GM19025 (cell line): ENCODE measurements at regions not wholly inside any gene's neighbourhood (a gene's known extent, or its start where the extent isn't known, plus 50 kb on each side); places are given as distances from the start of the nearest gene placed in this dataset.

Source experiments
- ATAC-seq: cut with Tn5 transposase; IDR thresholded peaks from one replicate; pipeline ENCODE4 v1.9.1; 2021; ENCODE audit warnings: mild to moderate bottlenecking, low read depth, moderate library complexity; ENCODE audit not compliant: unreplicated experiment

- ATAC-seq, result no peak
Measured at GRCh38 chr4:34676400-34676799, 1567.9 kb downstream of the ARAP2 start.

- no peak for ATAC-seq
Measured at GRCh38 chr4:34678431-34678830, 1565.9 kb downstream of the ARAP2 start.

DNA sequence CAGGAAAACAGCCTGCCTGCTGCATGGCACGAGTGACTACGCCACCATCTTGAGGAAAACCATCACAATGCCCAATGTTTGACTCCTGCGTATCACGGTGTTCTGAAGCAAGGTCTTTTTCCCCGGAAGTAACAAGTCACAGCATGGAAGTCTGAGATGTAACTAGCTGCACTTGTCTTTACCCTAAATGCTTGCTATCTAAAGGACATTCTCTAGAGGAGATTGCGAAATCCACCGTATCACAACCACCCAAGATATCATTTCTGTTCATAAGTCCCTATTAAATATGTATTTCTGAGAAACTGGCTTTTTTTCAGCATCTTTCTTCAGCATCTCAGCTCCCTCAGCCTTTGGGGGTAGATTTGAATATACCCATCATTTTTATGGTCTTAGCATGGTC, 1565.1 kb downstream of the ARAP2 start:
- no peak for ATAC-seq

- no peak for ATAC-seq
Measured at GRCh38 chr4:34709564-34709963, 1534.8 kb downstream of the ARAP2 start.

DNA sequence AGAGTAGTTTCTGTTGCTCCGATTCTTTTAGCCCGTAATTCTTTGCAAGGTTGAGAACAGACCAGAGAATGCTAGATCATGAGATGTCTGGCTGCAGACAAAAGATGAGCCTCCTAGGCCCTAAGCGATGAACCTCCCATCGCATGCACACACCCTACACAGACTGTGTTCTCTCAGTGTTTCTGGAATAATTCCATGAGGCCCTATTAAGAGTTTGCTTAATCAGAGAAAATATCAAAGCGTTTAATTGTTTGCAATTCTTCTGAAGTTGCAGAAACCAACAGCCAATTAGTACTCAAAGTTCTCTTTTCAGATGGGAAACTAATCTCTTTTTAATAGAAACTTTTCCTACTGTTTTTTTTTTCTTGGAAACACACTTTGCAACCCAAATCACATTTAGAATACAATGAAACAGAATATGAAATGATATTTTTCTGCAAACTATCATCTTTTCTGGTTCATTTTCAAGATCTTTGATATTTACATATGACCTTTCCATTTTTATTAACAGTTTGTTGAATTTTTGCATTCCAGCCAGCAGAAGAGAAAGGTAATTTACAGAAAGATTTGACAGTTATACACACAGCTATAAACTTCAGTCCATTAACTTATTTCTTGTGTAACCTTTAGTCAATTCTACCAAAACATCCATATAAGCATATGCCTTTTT, 1525.6 kb downstream of the ARAP2 start:
- ATAC-seq, result no peak

- ATAC-seq, result no peak
Measured at GRCh38 chr4:34720571-34720970, 1523.7 kb downstream of the ARAP2 start.

- no peak for ATAC-seq
Measured at GRCh38 chr4:34721835-34722234, 1522.5 kb downstream of the ARAP2 start.

- no peak for ATAC-seq
Measured at GRCh38 chr4:34723605-34724004, 1520.7 kb downstream of the ARAP2 start.

DNA sequence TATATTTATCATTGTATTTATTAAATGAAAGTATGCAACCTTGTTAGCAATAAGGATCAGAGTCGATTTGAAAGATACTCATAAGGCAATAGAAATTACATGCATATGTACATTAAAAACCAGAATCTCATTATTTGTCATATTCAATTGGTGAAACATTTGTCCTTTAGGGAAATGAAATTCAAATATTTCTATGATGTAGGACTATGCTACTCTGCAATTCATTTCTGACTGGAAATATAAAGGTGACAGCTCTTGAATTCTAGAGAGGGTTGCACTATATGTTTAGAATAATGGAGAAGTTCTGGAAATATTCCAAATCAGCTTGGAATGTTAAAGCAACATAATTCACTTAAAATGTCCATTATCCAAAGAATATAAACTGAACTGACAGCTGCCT, 1519.8 kb downstream of the ARAP2 start:
- no peak for ATAC-seq

GRCh38 chr4:34731070-34731469, 1513.2 kb downstream of the ARAP2 start:
- no peak for ATAC-seq

- ATAC-seq, result no peak
Measured at GRCh38 chr4:34732176-34732950, 1512.0 kb downstream of the ARAP2 start.

DNA sequence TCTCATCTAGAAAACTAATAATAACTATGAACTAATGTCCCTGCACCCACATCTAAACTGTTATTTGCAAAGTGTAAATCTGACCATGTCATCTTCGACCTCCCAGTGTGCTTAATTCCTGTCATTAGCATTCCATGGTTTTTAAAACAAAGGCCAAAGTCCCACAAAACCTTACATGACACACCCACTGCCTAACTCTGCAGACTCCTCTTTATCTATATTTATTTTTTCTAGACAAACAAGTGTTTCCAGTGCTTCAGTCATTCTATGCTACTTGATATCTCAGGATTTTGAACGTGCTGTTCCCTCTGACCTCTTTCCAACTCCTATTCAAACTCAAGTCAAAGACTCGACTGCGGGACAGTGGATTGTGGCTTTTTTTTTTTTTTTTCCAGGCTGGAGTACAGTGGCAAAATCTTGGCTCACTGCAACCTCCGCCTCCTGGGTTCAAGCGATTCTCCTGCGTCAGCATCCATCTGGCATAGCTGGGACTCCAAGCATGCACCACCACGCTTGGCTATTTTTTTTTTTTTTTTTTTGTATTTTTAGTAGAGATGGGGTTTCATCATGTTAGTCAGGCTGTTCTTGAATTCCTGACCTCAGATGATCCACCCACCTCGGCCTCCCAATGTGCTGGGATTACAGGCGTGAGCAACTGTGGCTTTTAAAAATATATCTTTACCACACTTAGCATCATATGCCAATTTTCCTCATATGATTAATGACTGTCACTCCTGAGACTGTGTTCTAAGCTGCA, 1511.0 kb downstream of the ARAP2 start:
- ATAC-seq, result no peak

GRCh38 chr4:34766935-34767334, 1477.4 kb downstream of the ARAP2 start:
- no peak for ATAC-seq

DNA sequence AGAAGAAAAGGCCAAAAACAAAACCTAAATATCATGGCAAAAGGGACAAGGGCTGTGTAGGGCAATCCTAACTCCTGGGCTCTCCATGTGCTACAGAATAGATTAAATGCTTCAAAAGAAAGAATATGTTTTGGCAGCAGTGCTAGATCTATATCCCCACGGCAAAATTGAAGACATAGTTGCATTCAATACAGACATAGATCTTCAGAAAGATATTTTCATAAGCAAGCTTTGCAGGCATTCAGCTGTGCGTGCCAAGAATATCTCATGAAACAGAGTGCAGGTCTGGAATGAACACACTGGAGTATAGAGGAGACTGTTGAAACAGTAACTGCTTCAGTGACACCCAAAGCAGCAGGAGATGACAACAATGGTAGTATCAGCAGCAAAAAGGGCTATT, 1476.9 kb downstream of the ARAP2 start:
- no peak for ATAC-seq

DNA sequence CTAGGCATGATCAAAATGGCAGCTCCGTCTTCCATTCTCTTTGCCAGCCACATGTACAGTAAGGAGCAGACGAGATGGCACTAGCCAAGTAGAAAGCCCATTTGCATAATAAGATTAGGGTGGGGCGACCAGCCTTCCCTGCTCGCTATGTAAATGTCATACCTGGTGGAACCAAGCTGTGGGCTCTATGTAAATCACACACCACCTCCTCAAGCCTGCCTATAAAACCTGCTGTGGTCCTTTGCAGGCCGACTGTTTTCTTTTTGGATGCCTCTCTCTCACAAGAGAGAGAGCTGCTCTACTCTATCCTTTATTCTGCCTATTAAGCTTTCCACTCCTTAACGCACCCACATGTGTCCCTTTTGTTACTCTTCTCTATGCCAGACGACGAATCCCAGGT, 1472.7 kb downstream of the ARAP2 start:
- no peak for ATAC-seq

GRCh38 chr4:34790131-34790530, 1454.2 kb downstream of the ARAP2 start:
- no peak for ATAC-seq

DNA sequence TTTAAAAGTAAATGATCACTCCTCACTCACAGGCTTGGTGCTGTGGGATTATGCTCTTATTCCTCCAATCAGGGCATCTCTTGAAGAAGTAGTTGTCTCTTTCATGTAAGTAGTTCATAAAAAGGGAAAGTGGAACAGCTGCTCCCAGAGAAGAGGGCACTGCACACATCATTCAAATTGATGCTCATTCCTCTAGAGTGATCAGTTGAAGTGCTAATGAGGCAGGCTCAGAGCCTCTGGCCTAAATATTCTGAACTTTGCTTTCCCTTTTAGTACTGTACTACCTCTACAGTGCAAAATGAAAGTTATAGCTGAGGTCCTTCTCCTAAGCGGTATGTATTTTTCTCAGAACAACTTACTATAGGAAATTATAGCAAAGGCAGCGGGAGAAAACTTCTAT, 1453.1 kb downstream of the ARAP2 start:
- ATAC-seq, result no peak

GRCh38 chr4:34800953-34801352, 1443.4 kb downstream of the ARAP2 start:
- ATAC-seq, result no peak

- no peak for ATAC-seq
Measured at GRCh38 chr4:34814266-34814665, 1430.0 kb downstream of the ARAP2 start.

DNA sequence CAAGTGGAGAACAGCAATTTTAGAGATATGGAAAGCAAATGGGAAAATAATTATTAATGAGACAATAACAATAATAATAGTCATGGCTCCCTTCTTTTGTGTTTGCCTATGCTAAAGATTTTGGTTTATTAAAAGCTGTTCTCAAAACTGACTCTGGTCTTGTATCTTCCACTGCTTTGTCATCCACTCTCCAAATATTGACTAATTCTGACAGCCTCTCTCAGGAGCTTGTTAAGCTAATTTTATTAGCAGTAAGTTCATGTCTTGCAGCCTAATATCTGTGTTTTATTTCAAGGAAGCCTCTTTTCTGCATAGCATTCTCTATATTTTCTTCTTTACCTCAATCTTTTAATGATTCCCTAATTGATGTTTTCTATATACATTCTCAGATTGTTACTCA, 1419.8 kb downstream of the ARAP2 start:
- no peak for ATAC-seq

GRCh38 chr4:34826660-34827059, 1417.7 kb downstream of the ARAP2 start:
- no peak for ATAC-seq
